ENCODE measurements at regions not wholly inside any gene's neighbourhood (a gene's known extent, or its start where the extent isn't known, plus 50 kb on each side); places are given as distances from the start of the nearest gene placed in this dataset.

- peak; percentile 83 for DNase-seq (ENCODE audit: extremely low read depth, insufficient read length)
- H3K4me3 ChIP-seq (replicated peaks; ENCODE audit: low read depth, low read length): no peak overlapping the region
Observed at GRCh38 chr12:14257734-14258574, 107.5 kb upstream of the ATF7IP start.

GRCh38 chr12:14258575-14258940 lies 106.9 kb upstream of the ATF7IP start:
- no peak for TF ChIP-seq CTCF (IDR thresholded peaks at IDR 0.05; ENCODE audit: insufficient read depth, low read length, poor library complexity, severe bottlenecking)
- DNase-seq (ENCODE audit: extremely low read depth, insufficient read length): no peak
- Histone ChIP-seq H3K27me3 (replicated peaks; ENCODE audit: control insufficient read depth, insufficient read depth, low read length) (no peaks in the 10 kb centered on the region), H3K36me3 (ENCODE audit: control insufficient read depth, insufficient read depth, low read length) (no peaks in the 10 kb centered on the region; the same call in 1 of the 2 replicates), H3K4me3 (replicated peaks; ENCODE audit: low read depth, low read length) (no peak overlapping the region)

More at GRCh38 chr12:14257734-14258574, 107.5 kb upstream of the ATF7IP start:
- Histone ChIP-seq H3K27me3 (replicated peaks; ENCODE audit: control insufficient read depth, insufficient read depth, low read length) (no peaks in the 10 kb centered on the region), H3K36me3 (ENCODE audit: control insufficient read depth, insufficient read depth, low read length) (no peaks in the 10 kb centered on the region; the same call in 1 of the 2 replicates)
- no peak for TF ChIP-seq CTCF (IDR thresholded peaks at IDR 0.05; ENCODE audit: insufficient read depth, low read length, poor library complexity, severe bottlenecking)

- no peak for TF ChIP-seq CTCF (IDR thresholded peaks at IDR 0.05; ENCODE audit: insufficient read depth, low read length, poor library complexity, severe bottlenecking)
Observed at GRCh38 chr12:14259481-14260010, 105.9 kb upstream of the ATF7IP start.

GRCh38 chr12:14260011-14260993 lies 105.2 kb upstream of the ATF7IP start:
- no peak for DNase-seq (ENCODE audit: extremely low read depth, insufficient read length)
- H3K36me3 ChIP-seq (ENCODE audit: control insufficient read depth, insufficient read depth, low read length): no peaks in the 10 kb centered on the region; the same call in 1 of the 2 replicates
- no peak for TF ChIP-seq CTCF (IDR thresholded peaks at IDR 0.05; ENCODE audit: insufficient read depth, low read length, poor library complexity, severe bottlenecking)
- H3K27me3 ChIP-seq (replicated peaks; ENCODE audit: control insufficient read depth, insufficient read depth, low read length): no peaks in the 10 kb centered on the region
- no peak overlapping the region for H3K4me3 ChIP-seq (replicated peaks; ENCODE audit: low read depth, low read length)

More at GRCh38 chr12:14259481-14260010, 105.9 kb upstream of the ATF7IP start:
- no peak overlapping the region for H3K4me3 ChIP-seq (replicated peaks; ENCODE audit: low read depth, low read length)
- H3K27me3 ChIP-seq (replicated peaks; ENCODE audit: control insufficient read depth, insufficient read depth, low read length): no peaks in the 10 kb centered on the region
- H3K36me3 ChIP-seq (ENCODE audit: control insufficient read depth, insufficient read depth, low read length): no peaks in the 10 kb centered on the region; the same call in 1 of the 2 replicates
- DNase-seq (ENCODE audit: extremely low read depth, insufficient read length): no peak

GRCh38 chr12:14261096-14261495 lies 104.4 kb upstream of the ATF7IP start:
- no peak overlapping the region for H3K4me3 ChIP-seq (replicated peaks; ENCODE audit: low read depth, low read length)
- DNase-seq (ENCODE audit: extremely low read depth, insufficient read length): no peak
- TF ChIP-seq CTCF (IDR thresholded peaks at IDR 0.05; ENCODE audit: insufficient read depth, low read length, poor library complexity, severe bottlenecking): no peak
- H3K27me3 ChIP-seq (replicated peaks; ENCODE audit: control insufficient read depth, insufficient read depth, low read length): no peaks in the 10 kb centered on the region
- H3K36me3 ChIP-seq (ENCODE audit: control insufficient read depth, insufficient read depth, low read length): no peaks in the 10 kb centered on the region; the same call in 1 of the 2 replicates
